Glutamatergic neuron (in vitro differentiated cells): ENCODE measurements at regions not wholly inside any gene's neighbourhood (a gene's known extent, or its start where the extent isn't known, plus 50 kb on each side); places are given as distances from the start of the nearest gene placed in this dataset.

Experiments
- DNase-seq: peaks from one replicate; pipeline ENCODE4 v3.0.0; 2022
- H3K27ac Mint-ChIP-seq: one replicate; pipeline ENCODE4 v1.8.0; 2020; ENCODE audit warnings: mild to moderate bottlenecking, mixed read lengths, inconsistent platforms; ENCODE audit not compliant: unreplicated experiment
- H3K27me3 Mint-ChIP-seq: one replicate; pipeline ENCODE4 v1.8.0; 2020; ENCODE audit warnings: mild to moderate bottlenecking, moderate library complexity, mixed read lengths, inconsistent platforms; ENCODE audit not compliant: unreplicated experiment
- H3K36me3 Mint-ChIP-seq: one replicate; pipeline ENCODE4 v1.8.0; 2020; ENCODE audit warnings: mild to moderate bottlenecking, mixed read lengths, inconsistent platforms; ENCODE audit not compliant: unreplicated experiment
- H3K4me1 Mint-ChIP-seq: one replicate; pipeline ENCODE4 v1.8.0; 2020; ENCODE audit warnings: mild to moderate bottlenecking, low read depth, mixed read lengths, inconsistent platforms; ENCODE audit not compliant: unreplicated experiment
- H3K4me3 Mint-ChIP-seq: one replicate; pipeline ENCODE4 v1.8.0; 2020; ENCODE audit warnings: mild to moderate bottlenecking, mixed read lengths, inconsistent platforms; ENCODE audit not compliant: unreplicated experiment
- H3K9me3 Mint-ChIP-seq: one replicate; pipeline ENCODE4 v1.8.0; 2020; ENCODE audit warnings: mild to moderate bottlenecking, moderate library complexity, mixed read lengths, inconsistent platforms; ENCODE audit not compliant: unreplicated experiment
- CTCF ChIP-seq: fragments of 200-600 bp; sonication (generic); IDR thresholded peaks from one replicate; pipeline ENCODE4 v1.5.0; 2021; ENCODE audit not compliant: partially characterized antibody, unreplicated experiment

GRCh38 chr7:20064974-20065862 is 152.0 kb downstream of the MACC1 start:
- Mint-ChIP-seq H3K9me3 (peaks cover 4% of the 10 kb centered on the region), H3K36me3 (peaks cover 5% of the 10 kb centered on the region), H3K4me3 (no peak overlapping the region), H3K4me1 (peaks cover 8% of the 10 kb centered on the region), H3K27ac (no peak overlapping the region), H3K27me3 (no peaks in the 10 kb centered on the region)
- no peak for TF ChIP-seq CTCF
- DNase-seq = peak; percentile 17

- Mint-ChIP-seq H3K27me3 (no peaks in the 10 kb centered on the region), H3K27ac (no peak overlapping the region), H3K36me3 (peaks cover 5% of the 10 kb centered on the region), H3K9me3 (peaks cover 4% of the 10 kb centered on the region), H3K4me3 (no peak overlapping the region), H3K4me1 (peaks cover 8% of the 10 kb centered on the region)
- no peak for DNase-seq
- no peak for TF ChIP-seq CTCF
Observed at GRCh38 chr7:20064181-20064970, 152.8 kb downstream of the MACC1 start.

- no peak overlapping the region for H3K4me3 Mint-ChIP-seq
- peaks cover 8% of the 10 kb centered on the region for H3K4me1 Mint-ChIP-seq
- H3K27me3 Mint-ChIP-seq = no peaks in the 10 kb centered on the region
- no peak overlapping the region for H3K27ac Mint-ChIP-seq
- peaks cover 4% of the 10 kb centered on the region for H3K9me3 Mint-ChIP-seq
- no peak for DNase-seq
- H3K36me3 Mint-ChIP-seq = peaks cover 5% of the 10 kb centered on the region
- TF ChIP-seq CTCF = no peak
Observed at GRCh38 chr7:20063644-20064043, 153.5 kb downstream of the MACC1 start.

- H3K27ac Mint-ChIP-seq = no peak overlapping the region
- DNase-seq = no peak
- no peak overlapping the region for H3K4me3 Mint-ChIP-seq
- peaks cover 5% of the 10 kb centered on the region for H3K36me3 Mint-ChIP-seq
- H3K4me1 Mint-ChIP-seq = peaks cover 8% of the 10 kb centered on the region
- no peaks in the 10 kb centered on the region for H3K27me3 Mint-ChIP-seq
- no peak for TF ChIP-seq CTCF
- peaks cover 4% of the 10 kb centered on the region for H3K9me3 Mint-ChIP-seq
Observed at GRCh38 chr7:20062932-20063331, 154.3 kb downstream of the MACC1 start.
